CD8-positive, alpha-beta memory T cell (primary cell): ENCODE measurements at regions not wholly inside any gene's neighbourhood (a gene's known extent, or its start where the extent isn't known, plus 50 kb on each side); places are given as distances from the start of the nearest gene placed in this dataset.
A peak's percentile ranks its signal among the peaks of the same experiment; 100 is the strongest.
"Not testable (repeated sequence)": the region's sequence is repeated elsewhere in the genome, so short reads cannot be mapped to it uniquely, and the experiment has no call there.

Experiments used
- CTCF ChIA-PET: fragments of 350-600 bp; sonication (Branson Sonifier 250); formaldehyde crosslinking; loops from one replicate; lab custom pipeline; 2021; ENCODE audit warnings: antibody characterized with exemption; lab: Charles Lee
- POLR2A ChIA-PET: fragments of 350-600 bp; sonication (Branson Sonifier 250); formaldehyde crosslinking; loops from one replicate; lab custom pipeline; 2021; ENCODE audit warnings: antibody characterized with exemption; lab: Charles Lee
- DNase-seq, 5 donors: peaks; one replicate each; pipeline versions ENCODE4 v3.0.0 to v3.0.0-alpha.2; 2020 to 2022; ENCODE audit warnings: mixed read lengths in 1 of 5
- H3K27ac ChIP-seq: one replicate; pipeline ENCODE4 v1.7.0; 2013; ENCODE audit warnings: low read depth, mild to moderate bottlenecking, low read length, moderate library complexity
- H3K27me3 ChIP-seq: 2 replicates; pipeline ENCODE4 v1.7.0; 2013; ENCODE audit warnings: low read length, mild to moderate bottlenecking; ENCODE audit not compliant: insufficient read depth, poor library complexity, severe bottlenecking
- H3K36me3 ChIP-seq: 2 replicates; pipeline ENCODE4 v1.7.0; 2013; ENCODE audit warnings: mild to moderate bottlenecking, low read length, moderate library complexity; ENCODE audit not compliant: insufficient read depth
- H3K4me1 ChIP-seq: 2 replicates; pipeline ENCODE4 v1.7.0; 2013; ENCODE audit warnings: mild to moderate bottlenecking, low read length, moderate library complexity; ENCODE audit not compliant: insufficient read depth
- H3K4me3 ChIP-seq: 2 replicates; pipeline ENCODE4 v1.7.0; 2013; ENCODE audit warnings: mild to moderate bottlenecking, low read length
- H3K9me3 ChIP-seq: 2 replicates; pipeline ENCODE4 v1.7.0; 2013; ENCODE audit warnings: mild to moderate bottlenecking, low read length
- H3K27ac Mint-ChIP-seq, 8 donors: one replicate each; pipeline ENCODE4 v1.8.0; 2020 to 2021; ENCODE audit warnings: mixed read lengths in 8 of 8, mild to moderate bottlenecking in 6 of 8, inconsistent platforms in 3 of 8, moderate library complexity in 3 of 8
- H3K27me3 Mint-ChIP-seq, 2 donors: one replicate each; pipeline ENCODE4 v1.8.0; 2020 to 2021; ENCODE audit warnings: mixed read lengths in 2 of 2, mild to moderate bottlenecking in 1 of 2, moderate library complexity in 1 of 2
- H3K36me3 Mint-ChIP-seq, 3 donors: one replicate each; pipeline ENCODE4 v1.8.0; 2020 to 2021; ENCODE audit warnings: mixed read lengths in 3 of 3, inconsistent platforms in 1 of 3, mild to moderate bottlenecking in 1 of 3
- H3K4me1 Mint-ChIP-seq, 3 donors: one replicate each; pipeline ENCODE4 v1.8.0; 2020 to 2021; ENCODE audit warnings: mixed read lengths in 3 of 3, inconsistent platforms in 1 of 3, mild to moderate bottlenecking in 1 of 3
- H3K4me3 Mint-ChIP-seq, 7 donors: one replicate each; pipeline ENCODE4 v1.8.0; 2020 to 2021; ENCODE audit warnings: mixed read lengths in 7 of 7, mild to moderate bottlenecking in 6 of 7, moderate library complexity in 4 of 7, inconsistent platforms in 2 of 7
- H3K9me3 Mint-ChIP-seq, 5 donors: one replicate each; pipeline ENCODE4 v1.8.0; 2020 to 2022; ENCODE audit warnings: mixed read lengths in 5 of 5, mild to moderate bottlenecking in 3 of 5, moderate library complexity in 2 of 5, inconsistent platforms in 1 of 5

GRCh38 chr1:38772026-38772425 is 87.5 kb downstream of the RRAGC start:
- H3K27ac ChIP-seq, result no peak overlapping the region
- Mint-ChIP-seq H3K27me3 (peaks cover 22 to 31% of the 10 kb centered on the region in 2 donors), H3K4me1 (no peaks in the 10 kb centered on the region), H3K27ac (no peak overlapping the region), H3K4me3 (no peak overlapping the region), H3K9me3 (no peaks in the 10 kb centered on the region), H3K36me3 (no peaks in the 10 kb centered on the region)
- CTCF ChIA-PET, result no interaction called here
- H3K9me3 ChIP-seq, result no peaks in the 10 kb centered on the region
- no peak for DNase-seq
- no peaks in the 10 kb centered on the region for H3K36me3 ChIP-seq
- H3K27me3 ChIP-seq, result no peaks in the 10 kb centered on the region
- no peaks in the 10 kb centered on the region for H3K4me1 ChIP-seq
- POLR2A ChIA-PET, result no interaction called here
- H3K4me3 ChIP-seq, result no peak overlapping the region

- POLR2A ChIA-PET, H3K4me1 Mint-ChIP-seq, CTCF ChIA-PET: not testable (repeated sequence)
These were observed 88.9 kb downstream of the RRAGC start for GRCh38 chr1:38770516-38771173.

GRCh38 chr1:38766125-38766524 is 93.4 kb downstream of the RRAGC start:
- H3K4me3 ChIP-seq, result no peak overlapping the region
- H3K4me1 ChIP-seq, result no peaks in the 10 kb centered on the region
- no peaks in the 10 kb centered on the region for H3K4me1 Mint-ChIP-seq
- no peaks in the 10 kb centered on the region for H3K36me3 ChIP-seq
- H3K36me3 Mint-ChIP-seq, result no peaks in the 10 kb centered on the region
- no peak for DNase-seq
- no peaks in the 10 kb centered on the region for H3K9me3 Mint-ChIP-seq
- ChIA-PET POLR2A (no interaction called here), CTCF (interaction anchor here (1.6 kb wide), 1 partner anchor 9 kb away, joined by 3 read pairs; no protein-coding TSS in a partner anchor)
- peaks cover 26 to 50% of the 10 kb centered on the region in 2 donors for H3K27me3 Mint-ChIP-seq
- H3K9me3 ChIP-seq, result no peaks in the 10 kb centered on the region
- peak overlapping the region in 1 of 8 donors; percentile 76 for H3K27ac Mint-ChIP-seq
- H3K27ac ChIP-seq, result no peak overlapping the region
- no peak overlapping the region for H3K4me3 Mint-ChIP-seq
- H3K27me3 ChIP-seq, result no peaks in the 10 kb centered on the region

More at GRCh38 chr1:38770516-38771173, 88.9 kb downstream of the RRAGC start:
- H3K9me3 Mint-ChIP-seq, H3K27me3 ChIP-seq, H3K9me3 ChIP-seq, H3K27ac ChIP-seq, H3K36me3 ChIP-seq, H3K4me1 ChIP-seq, H3K27ac Mint-ChIP-seq, H3K4me3 Mint-ChIP-seq, H3K4me3 ChIP-seq, DNase-seq, H3K36me3 Mint-ChIP-seq: not testable (repeated sequence)
- H3K27me3 Mint-ChIP-seq, result peaks cover 22 to 32% of the 10 kb centered on the region in 2 donors

GRCh38 chr1:38763121-38763520 is 96.5 kb downstream of the RRAGC start:
- Mint-ChIP-seq H3K36me3 (no peaks in the 10 kb centered on the region), H3K4me3 (no peak overlapping the region), H3K9me3 (no peaks in the 10 kb centered on the region), H3K4me1 (no peaks in the 10 kb centered on the region), H3K27ac (no peak overlapping the region), H3K27me3 (peaks cover 23 to 56% of the 10 kb centered on the region in 2 donors)
- POLR2A ChIA-PET, result no interaction called here
- CTCF ChIA-PET, result no interaction called here
- no peaks in the 10 kb centered on the region for H3K27me3 ChIP-seq
- DNase-seq, result no peak
- no peak overlapping the region for H3K27ac ChIP-seq
- no peaks in the 10 kb centered on the region for H3K36me3 ChIP-seq
- H3K4me3 ChIP-seq, result no peak overlapping the region
- no peaks in the 10 kb centered on the region for H3K9me3 ChIP-seq
- no peaks in the 10 kb centered on the region for H3K4me1 ChIP-seq

GRCh38 chr1:38760562-38760961 is 99.0 kb downstream of the RRAGC start:
- Histone ChIP-seq H3K27ac (no peak overlapping the region), H3K36me3 (no peaks in the 10 kb centered on the region), H3K9me3 (no peaks in the 10 kb centered on the region), H3K4me3 (no peak overlapping the region), H3K4me1 (no peaks in the 10 kb centered on the region), H3K27me3 (no peaks in the 10 kb centered on the region)
- Mint-ChIP-seq H3K27ac (no peak overlapping the region), H3K36me3 (no peaks in the 10 kb centered on the region), H3K9me3 (no peaks in the 10 kb centered on the region), H3K4me1 (no peaks in the 10 kb centered on the region), H3K4me3 (no peak overlapping the region), H3K27me3 (peaks cover 18 to 51% of the 10 kb centered on the region in 2 donors)
- DNase-seq, result no peak
- ChIA-PET POLR2A (no interaction called here), CTCF (no interaction called here)

GRCh38 chr1:38758820-38759219 is 100.8 kb downstream of the RRAGC start:
- Mint-ChIP-seq H3K36me3 (no peaks in the 10 kb centered on the region), H3K9me3 (no peaks in the 10 kb centered on the region), H3K27ac (no peak overlapping the region), H3K27me3 (peaks cover 15 to 54% of the 10 kb centered on the region in 2 donors), H3K4me3 (no peak overlapping the region), H3K4me1 (no peaks in the 10 kb centered on the region)
- no peak overlapping the region for H3K27ac ChIP-seq
- CTCF ChIA-PET, result no interaction called here
- H3K27me3 ChIP-seq, result no peaks in the 10 kb centered on the region
- no peaks in the 10 kb centered on the region for H3K4me1 ChIP-seq
- H3K4me3 ChIP-seq, result no peak overlapping the region
- POLR2A ChIA-PET, result no interaction called here
- no peaks in the 10 kb centered on the region for H3K36me3 ChIP-seq
- DNase-seq, result no peak
- H3K9me3 ChIP-seq, result no peaks in the 10 kb centered on the region

GRCh38 chr1:38746941-38747600 is 112.5 kb downstream of the RRAGC start:
- H3K4me3 ChIP-seq, result no peak overlapping the region
- no peaks in the 10 kb centered on the region for H3K27me3 ChIP-seq
- Mint-ChIP-seq H3K9me3 (no peaks in the 10 kb centered on the region), H3K4me3 (peak overlapping the region in 4 of 7 donors; percentile 57 to 71 (median 63)), H3K27ac (peak overlapping the region in 1 of 8 donors; percentile 28), H3K36me3 (no peaks in the 10 kb centered on the region), H3K27me3 (peaks cover 8 to 29% of the 10 kb centered on the region in 2 donors), H3K4me1 (peaks cover 3 to 7% (median 6%) of the 10 kb centered on the region in 3 donors)
- no peaks in the 10 kb centered on the region for H3K9me3 ChIP-seq
- DNase-seq, result no peak
- ChIA-PET CTCF (no interaction called here), POLR2A (no interaction called here)
- no peak overlapping the region for H3K27ac ChIP-seq
- no peaks in the 10 kb centered on the region for H3K36me3 ChIP-seq
- no peaks in the 10 kb centered on the region for H3K4me1 ChIP-seq

- Mint-ChIP-seq H3K36me3 (no peaks in the 10 kb centered on the region), H3K9me3 (no peaks in the 10 kb centered on the region), H3K4me3 (no peak overlapping the region), H3K27me3 (peaks cover 7 to 23% of the 10 kb centered on the region in 2 donors), H3K27ac (no peak overlapping the region), H3K4me1 (peaks cover 3 to 7% (median 6%) of the 10 kb centered on the region in 3 donors)
- ChIA-PET CTCF (no interaction called here), POLR2A (no interaction called here)
- Histone ChIP-seq H3K27me3 (no peaks in the 10 kb centered on the region), H3K4me1 (no peaks in the 10 kb centered on the region), H3K27ac (no peak overlapping the region), H3K36me3 (no peaks in the 10 kb centered on the region), H3K9me3 (no peaks in the 10 kb centered on the region), H3K4me3 (no peak overlapping the region)
- no peak for DNase-seq
These were observed 113.1 kb downstream of the RRAGC start for GRCh38 chr1:38746402-38746935.
